Body of pancreas (tissue), 4 donors: ENCODE measurements at regions not wholly inside any gene's neighbourhood (a gene's known extent, or its start where the extent isn't known, plus 50 kb on each side); places are given as distances from the start of the nearest gene placed in this dataset.

Source experiments
- ATAC-seq: fragments of 150-250 bp; one replicate; pipeline ENCODE4 v1.9.1; 2016
- DNase-seq, 4 donors: peaks; one replicate each; pipeline ENCODE4 v3.0.0-alpha.2; 2019
- H3K27ac ChIP-seq, 4 donors: fragments of 200-600 bp; sonication (generic); 1 replicate in 3 of 4; 2 replicates in 1 of 4; pipeline versions ENCODE4 v1.5.1 to v1.6.1; 2016 to 2019; ENCODE audit warnings: mild to moderate bottlenecking in 1 of 4, mixed read lengths in 1 of 4, moderate library complexity in 1 of 4
- H3K27me3 ChIP-seq, 2 donors: fragments of 200-600 bp; sonication (generic); one replicate each; pipeline ENCODE4 v1.6.0; 2016; ENCODE audit warnings: mild to moderate bottlenecking in 1 of 2
- H3K36me3 ChIP-seq, 2 donors: fragments of 200-600 bp; sonication (generic); replicated peaks in 1 of 2; 2 replicates each; pipeline ENCODE4 v1.5.1; 2016; ENCODE audit warnings: low read depth in 2 of 2; ENCODE audit not compliant: insufficient read depth in 1 of 2
- H3K4me1 ChIP-seq: fragments of 200-600 bp; sonication (generic); one replicate; pipeline ENCODE4 v1.6.0; 2016
- H3K4me3 ChIP-seq, 2 donors: fragments of 200-600 bp; sonication (generic); 1 replicate in 1 of 2; 2 replicates in 1 of 2; pipeline ENCODE4 v1.5.1; 2016 to 2019
- H3K9me3 ChIP-seq, 3 donors: fragments of 200-600 bp; sonication (generic); 1 replicate in 2 of 3; 2 replicates in 1 of 3; pipeline ENCODE4 v1.5.1; 2016
- CTCF ChIP-seq, 7 experiments: fragments of 450-650 bp in 4 of 7; fragments of 200-600 bp in 3 of 7; sonication (generic) in 3 of 7; IDR thresholded peaks; one replicate each; pipeline ENCODE4 v1.5.1; 2016 to 2019; ENCODE audit warnings: antibody characterized with exemption in 7 of 7
- POLR2A ChIP-seq, 3 donors: fragments of 450-650 bp; IDR thresholded peaks; one replicate each; pipeline ENCODE4 v1.6.1; 2016; ENCODE audit warnings: antibody characterized with exemption in 3 of 3, mild to moderate bottlenecking in 2 of 3
- WGBS, 2 donors: methylation state at CpG; one replicate each; pipeline ENCODE4 v1.1.5; 2017; 5-methylcytosine and 5-hydroxymethylcytosine counted together
- intact Hi-C: fragments of 100-400 bp; cut with DNase I; formaldehyde crosslinking; loops from one replicate; pipeline ENCODE4 v1.15.1; 2023

DNA sequence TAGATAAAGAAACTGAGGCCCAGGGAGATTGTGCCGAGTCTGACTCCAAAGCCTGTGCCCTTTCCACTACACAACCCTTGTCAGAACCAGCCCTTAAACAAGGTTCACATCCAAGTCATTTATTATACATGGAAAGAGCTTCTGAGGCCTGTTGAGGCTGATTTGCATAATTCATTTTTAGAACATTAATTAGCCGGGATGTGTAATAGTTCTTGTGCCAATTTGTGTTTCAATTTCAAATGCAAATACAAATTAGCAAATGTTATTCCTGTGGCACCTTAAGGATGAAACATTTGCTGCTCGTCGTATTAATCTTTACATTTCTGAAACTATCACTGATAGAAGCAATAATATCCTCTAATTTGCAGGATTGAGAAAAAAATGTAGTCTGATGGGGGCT is 174.9 kb downstream of the MYCN start:
- TF ChIP-seq CTCF (IDR thresholded peaks at IDR 0.05) (no peak), POLR2A (IDR thresholded peaks at IDR 0.05) (no peak)
- Histone ChIP-seq H3K27ac (no peak overlapping the region), H3K9me3 (no peaks in the 10 kb centered on the region), H3K36me3 (no peaks in the 10 kb centered on the region), H3K27me3 (no peaks in the 10 kb centered on the region), H3K4me1 (no peaks in the 10 kb centered on the region), H3K4me3 (no peak overlapping the region)
- no peak for DNase-seq
- intact Hi-C loops = no loop called here
- ATAC-seq = no peak
- 70 to 77% methylated on average over 4 of the region's 4 CpGs for WGBS, 2 donors

- no peak overlapping the region for H3K27ac ChIP-seq
- no peak overlapping the region for H3K4me3 ChIP-seq
- WGBS, 2 donors = 63 to 72% methylated on average over 4 to 8 of the region's 8 CpGs
- DNase-seq = no peak
- no peaks in the 10 kb centered on the region for H3K36me3 ChIP-seq
- H3K4me1 ChIP-seq = no peaks in the 10 kb centered on the region
- H3K9me3 ChIP-seq = no peaks in the 10 kb centered on the region
- ATAC-seq = no peak
- H3K27me3 ChIP-seq = no peaks in the 10 kb centered on the region
- no peak for TF ChIP-seq POLR2A (IDR thresholded peaks at IDR 0.05)
- intact Hi-C loops = no loop called here
Measured at GRCh38 chr2:16114836-16115235, 174.5 kb downstream of the MYCN start.

DNA sequence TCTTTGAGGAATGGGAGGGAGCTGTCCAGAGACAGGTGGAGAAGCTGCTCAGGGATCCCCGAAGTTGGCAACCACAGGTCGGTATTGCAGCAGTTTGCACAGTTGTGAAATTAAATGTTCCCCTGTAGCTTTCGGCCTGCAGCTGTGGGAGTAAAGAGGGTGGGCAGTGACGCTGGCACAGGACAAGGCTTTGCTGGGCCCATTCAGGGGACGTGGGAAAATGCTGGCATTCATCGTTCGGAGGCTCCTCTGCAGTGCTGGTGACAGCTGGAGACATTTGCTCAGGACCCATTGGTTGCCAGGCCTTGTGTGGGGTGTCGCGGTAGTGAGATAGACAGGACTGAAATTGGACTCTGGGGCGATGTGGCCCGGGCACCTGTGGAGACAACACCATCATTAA is 173.7 kb downstream of the MYCN start:
- Histone ChIP-seq H3K9me3 (no peaks in the 10 kb centered on the region), H3K27ac (no peak overlapping the region), H3K36me3 (no peaks in the 10 kb centered on the region), H3K4me1 (no peaks in the 10 kb centered on the region), H3K4me3 (no peak overlapping the region), H3K27me3 (no peaks in the 10 kb centered on the region)
- ATAC-seq = no peak
- WGBS, 2 donors = 91 to 96% methylated on average over 10 to 11 of the region's 11 CpGs
- no peak for DNase-seq
- intact Hi-C loops = no loop called here
- no peak for TF ChIP-seq POLR2A (IDR thresholded peaks at IDR 0.05)
- TF ChIP-seq CTCF (IDR thresholded peaks at IDR 0.05) = no peak

- no peak for ATAC-seq
- intact Hi-C loops = no loop called here
- no peak overlapping the region for H3K27ac ChIP-seq
- WGBS, 2 donors = 85 to 94% methylated on average over 1 of the region's 1 CpG
- TF ChIP-seq POLR2A (IDR thresholded peaks at IDR 0.05) (no peak), CTCF (IDR thresholded peaks at IDR 0.05) (no peak)
- H3K4me3 ChIP-seq = no peak overlapping the region
- H3K36me3 ChIP-seq = no peaks in the 10 kb centered on the region
- no peak for DNase-seq
- H3K9me3 ChIP-seq = no peaks in the 10 kb centered on the region
- H3K27me3 ChIP-seq = no peaks in the 10 kb centered on the region
- no peaks in the 10 kb centered on the region for H3K4me1 ChIP-seq
Measured at GRCh38 chr2:16113568-16113967, 173.2 kb downstream of the MYCN start.

DNA sequence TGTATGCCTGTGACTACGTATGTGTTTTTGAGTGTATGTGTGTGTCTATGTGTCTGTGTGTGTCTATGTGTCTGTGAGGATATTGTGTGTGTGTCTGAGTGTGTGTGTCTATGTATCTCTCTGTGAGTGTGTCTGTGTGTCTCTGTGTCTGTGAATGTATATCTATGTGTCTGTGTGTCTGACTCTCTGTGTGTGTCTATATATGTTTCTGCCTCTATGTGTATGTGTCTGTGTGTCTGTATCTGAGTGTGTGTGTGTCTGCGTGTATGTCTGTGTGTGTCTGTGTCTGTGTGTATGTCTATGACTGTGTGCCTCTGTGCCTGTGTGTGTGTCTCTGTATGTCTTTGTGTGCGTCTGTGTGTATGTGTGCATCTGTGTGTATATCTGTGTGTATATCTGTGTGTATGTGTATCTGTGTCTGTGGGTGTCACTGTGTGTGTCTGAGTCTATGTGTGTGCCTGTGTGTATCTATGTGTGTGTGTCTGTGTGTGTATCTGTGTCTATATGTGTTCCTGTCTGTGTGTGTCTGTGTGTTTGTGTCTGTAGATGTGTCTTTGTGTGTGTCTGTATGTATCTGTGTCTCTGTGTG is 172.7 kb downstream of the MYCN start:
- Histone ChIP-seq H3K9me3 (no peaks in the 10 kb centered on the region), H3K27ac (no peak overlapping the region), H3K27me3 (no peaks in the 10 kb centered on the region), H3K4me3 (no peak overlapping the region), H3K4me1 (no peaks in the 10 kb centered on the region), H3K36me3 (no peaks in the 10 kb centered on the region)
- WGBS, 2 donors = 84 to 89% methylated on average over 3 of the region's 3 CpGs
- ATAC-seq (no peak), DNase-seq (no peak)
- TF ChIP-seq CTCF (IDR thresholded peaks at IDR 0.05) = no peak
- TF ChIP-seq POLR2A (IDR thresholded peaks at IDR 0.05) = no peak
- intact Hi-C loops = no loop called here
